SK-N-SH (cell line): ENCODE measurements at regions not wholly inside any gene's neighbourhood (a gene's known extent, or its start where the extent isn't known, plus 50 kb on each side); places are given as distances from the start of the nearest gene placed in this dataset.
"Not testable (repeated sequence)": the region's sequence is repeated elsewhere in the genome, so short reads cannot be mapped to it uniquely, and the experiment has no call there.

Source experiments
- CTCF ChIA-PET: fragments of 300-600, 350-600 bp; formaldehyde crosslinking; extraction: SDS; loops from one replicate; lab custom pipeline; 2021; lab: Yijun Ruan, JAX
- POLR2A ChIA-PET: fragments of 350-600 bp; sonication (Branson Sonifier 250); formaldehyde crosslinking; extraction: SDS; loops from one replicate; lab custom pipeline; 2020; ENCODE audit warnings: antibody characterized with exemption, inconsistent platforms; lab: Yijun Ruan, JAX
- DNase-seq: peaks from one replicate; pipeline ENCODE4 v3.0.0; 2012
- H2AFZ ChIP-seq: fragments of 200-600 bp; sonication (generic); 2 replicates; pipeline ENCODE4 v1.8.1; 2016; ENCODE audit warnings: antibody characterized with exemption, mild to moderate bottlenecking, low read depth
- H3F3A ChIP-seq: fragments of 200-600 bp; sonication (generic); replicated peaks from 2 replicates; pipeline ENCODE3; 2016; ENCODE audit warnings: antibody characterized with exemption, mild to moderate bottlenecking; ENCODE audit not compliant: insufficient read depth
- H3K27ac ChIP-seq, 2 experiments: fragments of 200-500 bp in 1 of 2; fragments of 200-600 bp in 1 of 2; sonication (Bioruptor generic) in 1 of 2; sonication (generic), shearing (Covaris generic) in 1 of 2; 2 replicates each; pipeline versions ENCODE4 v1.5.1 to v1.6.1; 2014 to 2016; ENCODE audit warnings: low read depth in 2 of 2, inconsistent platforms in 1 of 2, low read length in 1 of 2, mild to moderate bottlenecking in 1 of 2, mixed read lengths in 1 of 2
- H3K27me3 ChIP-seq: fragments of 200-600 bp; sonication (generic), shearing (Covaris generic); 2 replicates; pipeline ENCODE4 v1.6.1; 2016; ENCODE audit warnings: mixed run types; ENCODE audit not compliant: insufficient read depth
- H3K36me3 ChIP-seq, 2 experiments: fragments of 200-500 bp in 1 of 2; fragments of 200-600 bp in 1 of 2; sonication (Bioruptor generic) in 1 of 2; sonication (generic) in 1 of 2; replicated peaks in 1 of 2; 2 replicates each; pipeline versions ENCODE3 to v1.5.1; 2014 to 2016; ENCODE audit warnings: low read length in 1 of 2, mild to moderate bottlenecking in 1 of 2; ENCODE audit not compliant: insufficient read depth in 2 of 2, control insufficient read depth in 1 of 2
- H3K4me1 ChIP-seq, 2 experiments: fragments of 200-500 bp in 1 of 2; fragments of 200-600 bp in 1 of 2; sonication (Bioruptor generic) in 1 of 2; sonication (generic), shearing (Covaris generic) in 1 of 2; 2 replicates each; pipeline versions ENCODE4 v1.5.1 to v1.6.1; 2014 to 2016; ENCODE audit warnings: low read depth in 1 of 2, low read length in 1 of 2, mixed run types in 1 of 2; ENCODE audit not compliant: insufficient read depth in 2 of 2, control insufficient read depth in 1 of 2
- H3K4me2 ChIP-seq: fragments of 200-600 bp; sonication (generic), shearing (Covaris generic); 2 replicates; pipeline ENCODE4 v1.6.1; 2017; ENCODE audit warnings: mixed run types
- H3K4me3 ChIP-seq, 2 experiments: fragments of 200-500 bp in 1 of 2; fragments of 200-600 bp in 1 of 2; sonication (Bioruptor generic) in 1 of 2; sonication (generic), shearing (Covaris generic) in 1 of 2; 2 replicates each; pipeline versions ENCODE4 v1.5.1 to v1.8.1; 2014 to 2016; ENCODE audit warnings: low read depth in 2 of 2, inconsistent platforms in 1 of 2, low read length in 1 of 2, mild to moderate bottlenecking in 1 of 2, mixed read lengths in 1 of 2, moderate library complexity in 1 of 2
- H3K79me2 ChIP-seq: fragments of 200-600 bp; sonication (generic); 2 replicates; pipeline ENCODE4 v1.8.1; 2017; ENCODE audit warnings: mild to moderate bottlenecking; ENCODE audit not compliant: insufficient read depth
- H3K9ac ChIP-seq: fragments of 200-600 bp; sonication (generic); 2 replicates; pipeline ENCODE4 v1.6.1; 2017; ENCODE audit warnings: mixed run types
- H3K9me2 ChIP-seq: fragments of 200-600 bp; sonication (generic); 2 replicates; pipeline ENCODE4 v1.6.1; 2017; ENCODE audit warnings: mixed run types
- H3K9me3 ChIP-seq: fragments of 200-600 bp; sonication (generic); 2 replicates; pipeline ENCODE4 v1.6.1; 2017; ENCODE audit warnings: mixed run types, mild to moderate bottlenecking, moderate library complexity
- H4K20me1 ChIP-seq: fragments of 200-600 bp; sonication (generic); 2 replicates; pipeline ENCODE4 v1.6.1; 2017; ENCODE audit warnings: mild to moderate bottlenecking, mixed run types; ENCODE audit not compliant: insufficient read depth
- CHD2 ChIP-seq: fragments of 150-350 bp; IDR thresholded peaks from 2 replicates; pipeline ENCODE4 v1.6.1; 2018; ENCODE audit warnings: low read length; ENCODE audit not compliant: partially characterized antibody
- FOXJ3 ChIP-seq: sonication (generic); formaldehyde crosslinking; IDR thresholded peaks from 2 replicates; pipeline ENCODE4 v1.5.1; 2020; ENCODE audit warnings: mild to moderate bottlenecking, missing genetic modification reagents
- GABPA ChIP-seq: IDR thresholded peaks from 2 replicates; pipeline ENCODE4 v1.4.0; 2012; ENCODE audit warnings: low read depth, mild to moderate bottlenecking
- PBX3 ChIP-seq: IDR thresholded peaks from 2 replicates; pipeline ENCODE4; 2012
- POLR2AphosphoS5 ChIP-seq: IDR thresholded peaks from 2 replicates; pipeline ENCODE4 v1.6.1; 2012; ENCODE audit warnings: low read depth, low read length
- RAD21 ChIP-seq: IDR thresholded peaks from 2 replicates; pipeline ENCODE4 v1.6.1; 2012; ENCODE audit warnings: mild to moderate bottlenecking, low read length
- TAF1 ChIP-seq: IDR thresholded peaks from 2 replicates; pipeline ENCODE4 v1.6.1; 2012; ENCODE audit warnings: low read depth, mild to moderate bottlenecking, low read length, moderate library complexity, borderline replicate concordance
- TCF12 ChIP-seq: IDR thresholded peaks from 2 replicates; pipeline ENCODE4 v1.4.0; 2012
- USF1 ChIP-seq: IDR thresholded peaks from 2 replicates; pipeline ENCODE4 v1.4.0; 2012; ENCODE audit warnings: low read depth, borderline replicate concordance
- YY1 ChIP-seq: IDR thresholded peaks from 2 replicates; pipeline ENCODE4 v1.4.0; 2012; ENCODE audit warnings: low read depth, mild to moderate bottlenecking
- WGBS: methylation state at CpG from one replicate; pipeline ENCODE4 v1.1.6; 2017; ENCODE audit warnings: low lambda C conversion rate; 5-methylcytosine and 5-hydroxymethylcytosine counted together
- TF ChIP-seq, protein P1 (sequence below): fragments of 200-600 bp; sonication (generic); IDR thresholded peaks from 2 replicates; pipeline ENCODE4 v1.6.1; 2017; ENCODE audit warnings: antibody characterized with exemption, mild to moderate bottlenecking, moderate library complexity

- H3K27me3 ChIP-seq, H3K9me2 ChIP-seq, POLR2A ChIA-PET, CTCF ChIA-PET, H3K4me3 ChIP-seq, H3K9me3 ChIP-seq, H4K20me1 ChIP-seq, H3F3A ChIP-seq, H3K4me2 ChIP-seq, H3K27ac ChIP-seq, H3K79me2 ChIP-seq, H3K9ac ChIP-seq, DNase-seq, H3K36me3 ChIP-seq, H2AFZ ChIP-seq: not testable (repeated sequence)
- H3K4me1 ChIP-seq = peaks cover 0 to 27% of the 10 kb centered on the region in 2 experiments; a peak in 2 of 4 replicates
- WGBS = 58% methylated on average over 23 of the region's 33 CpGs
Observed at GRCh38 chr9:135286187-135286925, 193.2 kb upstream of the PPP1R26 start.

- 30% methylated on average over 1 of the region's 7 CpGs for WGBS
- CTCF ChIA-PET = no interaction called here
Observed at GRCh38 chr9:135286961-135287360, 192.6 kb upstream of the PPP1R26 start.

More at GRCh38 chr9:135286961-135287360, 192.6 kb upstream of the PPP1R26 start:
- no peaks in the 10 kb centered on the region for H3K36me3 ChIP-seq
- H3K27me3 ChIP-seq = no peaks in the 10 kb centered on the region
- H3K9ac ChIP-seq = no peak overlapping the region
- H3K4me3 ChIP-seq = no peak overlapping the region
- POLR2A ChIA-PET = no interaction called here
- H3K4me1 ChIP-seq = peaks cover 0 to 24% of the 10 kb centered on the region in 2 experiments; a peak in 2 of 4 replicates
- no peak overlapping the region for H2AFZ ChIP-seq
- no peaks in the 10 kb centered on the region for H3K9me2 ChIP-seq
- H3K79me2 ChIP-seq = no peaks in the 10 kb centered on the region
- no peaks in the 10 kb centered on the region for H3K9me3 ChIP-seq
- no peaks in the 10 kb centered on the region for H3F3A ChIP-seq
- H3K27ac ChIP-seq = no peak overlapping the region
- DNase-seq = no peak
- TF ChIP-seq TAF1 (no peak), USF1 (no peak), FOXJ3 (no peak), TCF12 (no peak), CHD2 (no peak), RAD21 (no peak), GABPA (no peak), PBX3 (no peak), YY1 (no peak), POLR2AphosphoS5 (no peak)
- TF ChIP-seq, protein P1, sequence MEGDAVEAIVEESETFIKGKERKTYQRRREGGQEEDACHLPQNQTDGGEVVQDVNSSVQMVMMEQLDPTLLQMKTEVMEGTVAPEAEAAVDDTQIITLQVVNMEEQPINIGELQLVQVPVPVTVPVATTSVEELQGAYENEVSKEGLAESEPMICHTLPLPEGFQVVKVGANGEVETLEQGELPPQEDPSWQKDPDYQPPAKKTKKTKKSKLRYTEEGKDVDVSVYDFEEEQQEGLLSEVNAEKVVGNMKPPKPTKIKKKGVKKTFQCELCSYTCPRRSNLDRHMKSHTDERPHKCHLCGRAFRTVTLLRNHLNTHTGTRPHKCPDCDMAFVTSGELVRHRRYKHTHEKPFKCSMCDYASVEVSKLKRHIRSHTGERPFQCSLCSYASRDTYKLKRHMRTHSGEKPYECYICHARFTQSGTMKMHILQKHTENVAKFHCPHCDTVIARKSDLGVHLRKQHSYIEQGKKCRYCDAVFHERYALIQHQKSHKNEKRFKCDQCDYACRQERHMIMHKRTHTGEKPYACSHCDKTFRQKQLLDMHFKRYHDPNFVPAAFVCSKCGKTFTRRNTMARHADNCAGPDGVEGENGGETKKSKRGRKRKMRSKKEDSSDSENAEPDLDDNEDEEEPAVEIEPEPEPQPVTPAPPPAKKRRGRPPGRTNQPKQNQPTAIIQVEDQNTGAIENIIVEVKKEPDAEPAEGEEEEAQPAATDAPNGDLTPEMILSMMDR = no peak
- H3K4me2 ChIP-seq = no peak overlapping the region
- H4K20me1 ChIP-seq = no peaks in the 10 kb centered on the region
